Ishikawa (cell line): ENCODE measurements at regions not wholly inside any gene's neighbourhood (a gene's known extent, or its start where the extent isn't known, plus 50 kb on each side); places are given as distances from the start of the nearest gene placed in this dataset.

Experiments
- FOXM1 ChIP-seq: IDR thresholded peaks from 2 replicates; pipeline ENCODE4 v1.6.1; 2012; ENCODE audit warnings: low read depth, borderline replicate concordance
- MAX ChIP-seq: IDR thresholded peaks from 2 replicates; pipeline ENCODE4 v1.6.1; 2012
- REST ChIP-seq: IDR thresholded peaks from 2 replicates; pipeline ENCODE4 v1.6.1; 2012; ENCODE audit warnings: low read depth, mild to moderate bottlenecking
- TAF1 ChIP-seq: IDR thresholded peaks from 2 replicates; pipeline ENCODE4 v1.6.1; 2012; ENCODE audit warnings: low read depth, mild to moderate bottlenecking

DNA sequence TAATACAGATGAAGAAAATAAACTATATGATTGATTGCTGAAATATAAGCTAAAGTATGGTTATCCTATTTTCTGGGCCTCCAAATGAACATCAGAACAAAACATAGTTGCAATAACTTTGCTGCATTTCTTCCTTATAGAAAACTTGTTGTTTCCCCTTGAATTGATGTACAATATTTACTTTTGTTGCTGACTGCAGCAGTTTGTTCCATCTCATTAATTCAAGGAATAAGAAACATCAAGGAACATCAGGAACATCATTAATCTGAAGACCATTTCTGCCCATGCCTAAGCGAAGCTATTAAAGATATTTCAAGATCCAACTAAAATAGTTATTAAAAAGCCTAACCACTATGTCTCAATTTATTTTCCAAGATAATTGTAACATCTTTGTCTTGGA, 363.6 kb upstream of the EDIL3 start:
- TF ChIP-seq MAX (no peak), TAF1 (no peak), FOXM1 (no peak), REST (no peak)
